KMS-11 (cell line): ENCODE measurements at regions not wholly inside any gene's neighbourhood (a gene's known extent, or its start where the extent isn't known, plus 50 kb on each side); places are given as distances from the start of the nearest gene placed in this dataset.

ENCODE experiments used
- H2AFZ ChIP-seq: fragments of 200-600 bp; sonication (generic); 2 replicates; pipeline ENCODE4 v1.6.1; 2016; ENCODE audit warnings: antibody characterized with exemption, mixed run types, low read depth
- H3K27ac ChIP-seq: fragments of 200-600 bp; sonication (generic); 2 replicates; pipeline ENCODE4 v1.6.1; 2016; ENCODE audit warnings: mild to moderate bottlenecking, mixed run types
- H3K27me3 ChIP-seq: fragments of 200-600 bp; sonication (generic); 2 replicates; pipeline ENCODE4 v1.6.1; 2017; ENCODE audit warnings: mild to moderate bottlenecking, low read depth, mixed run types, moderate library complexity; ENCODE audit not compliant: insufficient read depth
- H3K36me3 ChIP-seq: fragments of 200-600 bp; sonication (generic); 2 replicates; pipeline ENCODE4 v1.6.1; 2017; ENCODE audit warnings: mild to moderate bottlenecking, mixed run types; ENCODE audit not compliant: insufficient read depth
- H3K4me1 ChIP-seq: fragments of 200-600 bp; sonication (generic); 2 replicates; pipeline ENCODE4 v1.6.1; 2016; ENCODE audit warnings: mild to moderate bottlenecking, low read depth, mixed run types; ENCODE audit not compliant: poor library complexity, severe bottlenecking
- H3K4me2 ChIP-seq: fragments of 200-600 bp; sonication (generic); 2 replicates; pipeline ENCODE4 v1.7.0; 2016; ENCODE audit warnings: mild to moderate bottlenecking, mixed run types
- H3K4me3 ChIP-seq: fragments of 200-600 bp; sonication (generic); IDR thresholded peaks from 2 replicates; pipeline ENCODE4 v1.6.1; 2017; ENCODE audit warnings: low read depth, low read length, mixed read lengths; ENCODE audit not compliant: insufficient read depth
- H3K79me2 ChIP-seq: fragments of 200-600 bp; sonication (generic); 2 replicates; pipeline ENCODE4 v1.6.1; 2016; ENCODE audit warnings: low read depth, mixed run types; ENCODE audit not compliant: insufficient read depth
- H3K9ac ChIP-seq: fragments of 200-600 bp; sonication (generic); 2 replicates; pipeline ENCODE4 v1.6.1; 2016; ENCODE audit warnings: mild to moderate bottlenecking, mixed run types
- H4K20me1 ChIP-seq: fragments of 200-600 bp; sonication (generic); 2 replicates; pipeline ENCODE4 v1.6.1; 2016; ENCODE audit warnings: mild to moderate bottlenecking, mixed run types; ENCODE audit not compliant: insufficient read depth
- TF ChIP-seq, protein P1 (sequence below): fragments of 200-600 bp; sonication (generic); conservative IDR thresholded peaks from 2 replicates; pipeline ENCODE4 v1.6.1; 2017; ENCODE audit warnings: low read depth, mild to moderate bottlenecking, antibody characterized with exemption, low read length, moderate library complexity, mixed read lengths

DNA sequence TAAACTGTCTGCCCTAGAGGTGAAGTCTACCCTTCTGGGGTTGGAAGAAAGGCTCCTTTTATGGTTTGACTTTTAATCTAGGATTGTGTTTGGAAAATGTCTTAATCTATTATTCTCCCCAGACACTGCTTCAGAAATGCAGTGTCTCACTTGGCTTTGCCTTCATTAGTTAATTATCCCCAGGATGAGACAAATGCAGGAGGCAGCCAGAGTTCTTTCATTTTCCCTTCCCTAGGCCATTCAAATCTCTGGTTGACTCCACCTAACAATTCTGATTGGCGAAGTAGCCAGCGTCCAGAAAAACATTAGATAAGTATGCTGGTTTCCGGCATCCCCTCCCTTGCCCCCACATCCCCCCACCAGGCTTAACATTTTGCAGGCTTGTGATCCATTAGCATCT is 325.8 kb upstream of the PBX1 start:
- Histone ChIP-seq H3K27me3 (no peaks in the 10 kb centered on the region), H3K36me3 (no peaks in the 10 kb centered on the region), H2AFZ (no peak overlapping the region), H3K4me3 (no peak overlapping the region), H3K9ac (no peak overlapping the region), H4K20me1 (no peaks in the 10 kb centered on the region), H3K4me2 (no peak overlapping the region), H3K27ac (no peak overlapping the region), H3K4me1 (no peaks in the 10 kb centered on the region), H3K79me2 (no peaks in the 10 kb centered on the region)
- TF ChIP-seq, protein P1, sequence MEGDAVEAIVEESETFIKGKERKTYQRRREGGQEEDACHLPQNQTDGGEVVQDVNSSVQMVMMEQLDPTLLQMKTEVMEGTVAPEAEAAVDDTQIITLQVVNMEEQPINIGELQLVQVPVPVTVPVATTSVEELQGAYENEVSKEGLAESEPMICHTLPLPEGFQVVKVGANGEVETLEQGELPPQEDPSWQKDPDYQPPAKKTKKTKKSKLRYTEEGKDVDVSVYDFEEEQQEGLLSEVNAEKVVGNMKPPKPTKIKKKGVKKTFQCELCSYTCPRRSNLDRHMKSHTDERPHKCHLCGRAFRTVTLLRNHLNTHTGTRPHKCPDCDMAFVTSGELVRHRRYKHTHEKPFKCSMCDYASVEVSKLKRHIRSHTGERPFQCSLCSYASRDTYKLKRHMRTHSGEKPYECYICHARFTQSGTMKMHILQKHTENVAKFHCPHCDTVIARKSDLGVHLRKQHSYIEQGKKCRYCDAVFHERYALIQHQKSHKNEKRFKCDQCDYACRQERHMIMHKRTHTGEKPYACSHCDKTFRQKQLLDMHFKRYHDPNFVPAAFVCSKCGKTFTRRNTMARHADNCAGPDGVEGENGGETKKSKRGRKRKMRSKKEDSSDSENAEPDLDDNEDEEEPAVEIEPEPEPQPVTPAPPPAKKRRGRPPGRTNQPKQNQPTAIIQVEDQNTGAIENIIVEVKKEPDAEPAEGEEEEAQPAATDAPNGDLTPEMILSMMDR, result no peak

DNA sequence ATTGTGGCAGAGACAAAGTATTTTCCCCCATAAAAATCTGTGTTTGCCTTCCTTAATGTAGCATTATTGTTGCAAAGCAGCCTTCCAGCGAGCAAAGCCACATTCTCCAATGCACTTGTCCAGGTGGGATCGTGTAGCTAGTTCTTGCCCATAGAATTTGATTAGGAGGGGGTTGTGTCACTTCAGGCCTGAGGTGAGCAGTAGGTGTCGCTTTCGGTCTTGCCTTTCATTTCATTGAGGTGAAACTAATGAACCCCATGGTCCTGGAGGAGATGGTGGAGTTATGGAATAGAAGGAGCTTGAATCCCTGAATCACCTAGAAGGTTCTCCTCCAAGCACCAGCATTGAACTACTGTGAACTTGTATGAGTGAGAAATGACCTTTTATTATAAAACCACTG is 318.9 kb upstream of the PBX1 start:
- Histone ChIP-seq H3K36me3 (no peaks in the 10 kb centered on the region), H3K4me2 (no peak overlapping the region)
- TF ChIP-seq, protein P1, result no peak

DNA sequence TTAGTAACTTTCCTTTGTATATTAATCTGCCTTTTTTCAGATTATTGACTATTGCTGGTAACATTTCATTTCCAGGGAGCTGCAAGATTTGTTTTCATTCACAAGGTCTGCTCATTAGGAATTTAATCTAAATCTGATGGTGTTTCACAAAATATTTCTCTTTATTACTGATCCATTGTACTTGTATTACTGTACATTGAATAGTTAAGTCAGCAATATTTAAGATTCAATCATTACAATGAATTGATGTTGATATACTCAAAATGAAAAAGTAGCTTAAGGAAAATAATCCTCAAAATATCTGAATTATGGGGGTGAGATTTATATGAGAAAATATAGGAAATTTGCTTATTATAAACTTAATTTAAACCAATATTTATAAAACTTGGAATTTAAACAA is 308.6 kb upstream of the PBX1 start:
- H3K4me3 ChIP-seq, result no peak overlapping the region
- H3K9ac ChIP-seq, result no peak overlapping the region
- H3K27ac ChIP-seq, result no peak overlapping the region
- TF ChIP-seq, protein P1, result no peak
- H3K79me2 ChIP-seq, result no peaks in the 10 kb centered on the region
- no peaks in the 10 kb centered on the region for H3K4me1 ChIP-seq
- no peaks in the 10 kb centered on the region for H3K27me3 ChIP-seq
- no peak overlapping the region for H3K4me2 ChIP-seq
- H4K20me1 ChIP-seq, result no peaks in the 10 kb centered on the region
- H3K36me3 ChIP-seq, result no peaks in the 10 kb centered on the region
- no peak overlapping the region for H2AFZ ChIP-seq

More for the DNA sequence above, 318.9 kb upstream of the PBX1 start:
- H3K4me3 ChIP-seq, result no peak overlapping the region
- no peak overlapping the region for H2AFZ ChIP-seq
- H3K27ac ChIP-seq, result no peak overlapping the region
- H3K27me3 ChIP-seq, result no peaks in the 10 kb centered on the region
- no peaks in the 10 kb centered on the region for H3K4me1 ChIP-seq
- no peaks in the 10 kb centered on the region for H3K79me2 ChIP-seq
- H3K9ac ChIP-seq, result no peak overlapping the region
- H4K20me1 ChIP-seq, result no peaks in the 10 kb centered on the region

DNA sequence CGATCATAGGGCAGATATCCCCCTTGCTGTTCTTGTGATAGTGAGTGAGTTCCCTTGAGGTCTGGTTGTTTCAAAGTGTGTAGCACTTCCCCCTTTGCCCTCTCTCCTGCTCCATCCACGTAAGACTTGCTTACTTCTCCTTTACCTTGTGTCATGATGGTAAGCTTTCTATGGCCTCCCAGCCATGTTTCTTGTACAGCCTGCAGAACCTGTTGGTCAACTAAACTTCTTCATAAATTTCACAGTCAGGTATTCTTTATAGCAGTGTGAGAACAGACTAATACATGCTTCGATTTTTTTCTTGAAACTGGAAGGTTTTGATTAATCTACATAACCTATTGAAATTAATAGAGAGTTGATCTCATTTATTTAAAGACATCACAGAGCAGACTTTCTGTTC is 302.5 kb upstream of the PBX1 start:
- no peak overlapping the region for H3K27ac ChIP-seq
- no peaks in the 10 kb centered on the region for H3K79me2 ChIP-seq
- no peaks in the 10 kb centered on the region for H4K20me1 ChIP-seq
- H3K4me3 ChIP-seq, result no peak overlapping the region
- H3K4me1 ChIP-seq, result no peaks in the 10 kb centered on the region
- H3K27me3 ChIP-seq, result no peaks in the 10 kb centered on the region
- H3K36me3 ChIP-seq, result no peaks in the 10 kb centered on the region
- no peak overlapping the region for H3K9ac ChIP-seq
- no peak overlapping the region for H3K4me2 ChIP-seq
- TF ChIP-seq, protein P1, result no peak
- H2AFZ ChIP-seq, result no peak overlapping the region
